Vagina (tissue), 2 donors: ENCODE measurements at regions not wholly inside any gene's neighbourhood (a gene's known extent, or its start where the extent isn't known, plus 50 kb on each side); places are given as distances from the start of the nearest gene placed in this dataset.

Source experiments
- DNase-seq, 2 donors: peaks; one replicate each; pipeline ENCODE4 v3.0.0-alpha.2; 2017; ENCODE audit errors: extremely low spot score in 2 of 2
- H3K27ac ChIP-seq: fragments of 200-600 bp; sonication (generic); one replicate; pipeline ENCODE4 v1.5.1; 2019
- H3K27me3 ChIP-seq: fragments of 200-600 bp; sonication (generic); one replicate; pipeline ENCODE4 v1.5.1; 2019
- H3K36me3 ChIP-seq, 2 donors: fragments of 200-600 bp; sonication (generic); one replicate each; pipeline ENCODE4 v1.5.1; 2017 to 2019
- H3K4me1 ChIP-seq: fragments of 200-600 bp; sonication (generic); one replicate; pipeline ENCODE4 v1.5.1; 2019
- H3K4me3 ChIP-seq, 2 donors: fragments of 200-600 bp; sonication (generic); 1 replicate in 1 of 2; 2 replicates in 1 of 2; pipeline ENCODE4 v1.5.1; 2016 to 2019
- H3K9me3 ChIP-seq: fragments of 200-600 bp; sonication (generic); one replicate; pipeline ENCODE4 v1.5.1; 2019
- CTCF ChIP-seq, 3 experiments: fragments of 450-650 bp in 2 of 3; fragments of 200-600 bp in 1 of 3; sonication (generic) in 1 of 3; IDR thresholded peaks; one replicate each; pipeline ENCODE4 v1.5.1; 2017 to 2019; ENCODE audit warnings: antibody characterized with exemption in 3 of 3, mild to moderate bottlenecking in 2 of 3, moderate library complexity in 2 of 3
- POLR2A ChIP-seq, 2 donors: fragments of 450-650 bp; IDR thresholded peaks; one replicate each; pipeline ENCODE4 v1.6.1; 2017; ENCODE audit warnings: antibody characterized with exemption in 2 of 2, mild to moderate bottlenecking in 2 of 2, moderate library complexity in 2 of 2
- POLR2AphosphoS5 ChIP-seq, 2 donors: sonication (generic); formaldehyde crosslinking; IDR thresholded peaks; one replicate each; pipeline ENCODE4 v1.9.0; 2017; ENCODE audit warnings: antibody characterized with exemption in 2 of 2, mild to moderate bottlenecking in 2 of 2, low read depth in 1 of 2; ENCODE audit not compliant: insufficient read depth in 1 of 2
- intact Hi-C: fragments of 100-400 bp; cut with DNase I; formaldehyde crosslinking; loops from one replicate; pipeline ENCODE4 v1.15.1; 2023

DNA sequence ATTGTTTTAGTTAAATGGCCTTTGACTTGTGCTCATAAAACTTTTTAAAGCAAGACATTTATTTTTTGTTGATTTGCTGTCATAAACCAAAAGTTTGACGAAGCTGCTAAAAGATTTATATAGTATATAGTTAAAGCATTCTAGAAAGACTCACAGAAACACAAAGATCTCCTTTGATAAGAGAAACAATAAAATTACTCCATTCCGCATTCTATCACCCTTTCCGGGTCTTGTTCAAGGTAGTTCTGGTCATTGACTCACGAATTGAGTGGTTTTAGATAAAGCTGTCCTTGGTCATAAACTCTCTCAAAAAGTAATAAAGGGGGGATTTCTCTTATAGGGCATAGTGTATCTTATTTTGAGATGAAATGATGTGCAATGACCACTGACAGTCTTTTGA is 1010.5 kb upstream of the NCAM2 start:
- intact Hi-C loops: no loop called here
- Histone ChIP-seq H3K36me3 (no peaks in the 10 kb centered on the region), H3K27me3 (no peaks in the 10 kb centered on the region), H3K9me3 (no peaks in the 10 kb centered on the region), H3K4me3 (no peak overlapping the region), H3K27ac (no peak overlapping the region), H3K4me1 (no peaks in the 10 kb centered on the region)
- no peak for DNase-seq
- no peak for TF ChIP-seq POLR2A (IDR thresholded peaks at IDR 0.05)
- no peak for TF ChIP-seq POLR2AphosphoS5 (IDR thresholded peaks at IDR 0.05; ENCODE audit: insufficient read depth in 1 of 2, low read depth in 1 of 2)
- TF ChIP-seq CTCF (IDR thresholded peaks at IDR 0.05): no peak

- Histone ChIP-seq H3K36me3 (no peaks in the 10 kb centered on the region), H3K27ac (no peak overlapping the region), H3K9me3 (no peaks in the 10 kb centered on the region), H3K4me1 (no peaks in the 10 kb centered on the region), H3K27me3 (no peaks in the 10 kb centered on the region), H3K4me3 (no peak overlapping the region)
- DNase-seq: no peak
- intact Hi-C loops: no loop called here
- TF ChIP-seq CTCF (IDR thresholded peaks at IDR 0.05) (no peak), POLR2A (IDR thresholded peaks at IDR 0.05) (no peak), POLR2AphosphoS5 (IDR thresholded peaks at IDR 0.05; ENCODE audit: insufficient read depth in 1 of 2, low read depth in 1 of 2) (no peak)
These were observed 1005.7 kb upstream of the NCAM2 start for GRCh38 chr21:19992540-19992939.

DNA sequence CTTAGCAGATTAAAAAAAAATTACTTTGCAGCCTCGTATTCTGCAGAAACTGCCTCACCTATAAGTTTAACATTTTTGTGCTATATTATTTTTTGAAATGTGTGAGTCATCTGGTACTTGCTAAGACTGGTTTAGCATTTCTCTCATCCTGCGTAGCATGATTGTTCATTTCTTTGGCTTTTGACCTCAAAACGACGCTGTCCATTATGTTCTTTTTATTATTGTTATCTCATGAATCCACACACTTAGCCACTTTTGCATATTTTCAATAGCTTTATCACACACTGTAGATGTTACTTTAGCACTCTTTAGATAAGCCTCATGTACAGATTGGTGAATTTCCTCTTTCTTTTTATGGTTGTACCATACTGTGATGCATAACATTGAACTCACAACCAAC is 1004.9 kb upstream of the NCAM2 start:
- TF ChIP-seq POLR2AphosphoS5 (IDR thresholded peaks at IDR 0.05; ENCODE audit: insufficient read depth in 1 of 2, low read depth in 1 of 2) (no peak), CTCF (IDR thresholded peaks at IDR 0.05) (no peak), POLR2A (IDR thresholded peaks at IDR 0.05) (no peak)
- Histone ChIP-seq H3K27me3 (no peaks in the 10 kb centered on the region), H3K36me3 (no peaks in the 10 kb centered on the region), H3K4me3 (no peak overlapping the region), H3K27ac (no peak overlapping the region), H3K9me3 (no peaks in the 10 kb centered on the region), H3K4me1 (no peaks in the 10 kb centered on the region)
- DNase-seq: no peak
- intact Hi-C loops: no loop called here

- intact Hi-C loops: no loop called here
- Histone ChIP-seq H3K27me3 (no peaks in the 10 kb centered on the region), H3K4me3 (no peak overlapping the region), H3K27ac (no peak overlapping the region), H3K4me1 (no peaks in the 10 kb centered on the region), H3K36me3 (no peaks in the 10 kb centered on the region), H3K9me3 (no peaks in the 10 kb centered on the region)
- no peak for DNase-seq
- TF ChIP-seq POLR2AphosphoS5 (IDR thresholded peaks at IDR 0.05; ENCODE audit: insufficient read depth in 1 of 2, low read depth in 1 of 2) (no peak), POLR2A (IDR thresholded peaks at IDR 0.05) (no peak), CTCF (IDR thresholded peaks at IDR 0.05) (no peak)
These were observed 1003.0 kb upstream of the NCAM2 start for GRCh38 chr21:19995253-19995652.

DNA sequence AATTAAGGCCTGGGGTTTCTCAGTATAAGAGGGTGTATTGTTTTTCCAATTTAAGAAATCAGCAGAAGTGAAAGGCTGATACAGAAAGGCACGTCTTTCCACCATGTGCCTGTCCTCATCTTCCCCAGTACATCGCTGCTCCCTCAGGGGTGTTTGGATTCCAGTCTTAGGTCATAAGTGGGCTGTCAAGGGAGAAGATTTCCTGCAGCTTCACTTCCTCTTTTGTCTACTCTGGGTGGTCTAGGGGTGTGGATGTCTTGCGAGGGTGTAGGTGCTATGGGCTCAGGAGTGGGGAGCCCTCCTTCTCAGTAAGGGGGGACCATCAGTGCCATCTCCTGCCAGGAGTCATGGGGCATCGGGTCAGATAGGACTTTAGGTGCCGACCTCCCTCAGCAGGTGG is 999.8 kb upstream of the NCAM2 start:
- Histone ChIP-seq H3K4me1 (no peaks in the 10 kb centered on the region), H3K9me3 (no peaks in the 10 kb centered on the region), H3K4me3 (no peak overlapping the region), H3K27me3 (no peaks in the 10 kb centered on the region), H3K36me3 (no peaks in the 10 kb centered on the region), H3K27ac (no peak overlapping the region)
- TF ChIP-seq POLR2A (IDR thresholded peaks at IDR 0.05) (no peak), CTCF (IDR thresholded peaks at IDR 0.05) (no peak), POLR2AphosphoS5 (IDR thresholded peaks at IDR 0.05; ENCODE audit: insufficient read depth in 1 of 2, low read depth in 1 of 2) (no peak)
- DNase-seq: no peak
- intact Hi-C loops: no loop called here
